ENCODE measurements at regions not wholly inside any gene's neighbourhood (a gene's known extent, or its start where the extent isn't known, plus 50 kb on each side); places are given as distances from the start of the nearest gene placed in this dataset.

- Histone ChIP-seq H2AFZ (ENCODE audit: low read length) (no peak overlapping the region), H3K27me3 (ENCODE audit: control insufficient read depth, insufficient read depth, low read length) (no peaks in the 10 kb centered on the region), H3K9ac (ENCODE audit: insufficient read depth, low read length) (no peak overlapping the region), H3K4me2 (ENCODE audit: extremely low read depth, insufficient read depth, low read length) (no peak overlapping the region), H3K27ac (ENCODE audit: insufficient read depth, low read length) (no peak overlapping the region), H3K9me3 (ENCODE audit: control insufficient read depth, insufficient read depth, low read depth, low read length) (no peaks in the 10 kb centered on the region), H4K20me1 (ENCODE audit: control insufficient read depth, extremely low read depth, insufficient read depth, low read length) (no peaks in the 10 kb centered on the region), H3K36me3 (ENCODE audit: control insufficient read depth, insufficient read depth, low read length) (no peaks in the 10 kb centered on the region), H3K79me2 (ENCODE audit: control insufficient read depth, insufficient read depth, low read length) (no peaks in the 10 kb centered on the region), H3K4me3 (replicated peaks in 1 of 4; ENCODE audit: control extremely low read depth in 1 of 4, insufficient read depth in 1 of 4, low read depth in 3 of 4, low read length in 4 of 4) (no peak overlapping the region), H3K4me1 (ENCODE audit: control insufficient read depth, extremely low read depth, insufficient read depth, low read length) (no peaks in the 10 kb centered on the region)
- no peak for TF ChIP-seq EZH2 (IDR thresholded peaks at IDR 0.05; ENCODE audit: low read length, missing control alignments)
- TF ChIP-seq CTCF (conservative IDR thresholded peaks at IDR 0.05 in 1 of 2, IDR thresholded peaks at IDR 0.05 in 1 of 2; ENCODE audit: low read depth in 1 of 2, low read length in 2 of 2), result no peak
- no peak for DNase-seq (ENCODE audit: low read depth in 2 of 2)
Observed at GRCh38 chr2:134770702-134771101, 51.9 kb upstream of the TMEM163 start.

GRCh38 chr2:134771313-134771801, 52.6 kb upstream of the TMEM163 start:
- Histone ChIP-seq H3K4me1 (ENCODE audit: control insufficient read depth, extremely low read depth, insufficient read depth, low read length) (no peaks in the 10 kb centered on the region), H2AFZ (ENCODE audit: low read length) (no peak overlapping the region), H3K9ac (ENCODE audit: insufficient read depth, low read length) (no peak overlapping the region), H3K4me3 (replicated peaks in 1 of 4; ENCODE audit: control extremely low read depth in 1 of 4, insufficient read depth in 1 of 4, low read depth in 3 of 4, low read length in 4 of 4) (no peak overlapping the region), H3K4me2 (ENCODE audit: extremely low read depth, insufficient read depth, low read length) (no peak overlapping the region), H3K27ac (ENCODE audit: insufficient read depth, low read length) (no peak overlapping the region), H3K36me3 (ENCODE audit: control insufficient read depth, insufficient read depth, low read length) (no peaks in the 10 kb centered on the region), H4K20me1 (ENCODE audit: control insufficient read depth, extremely low read depth, insufficient read depth, low read length) (no peaks in the 10 kb centered on the region), H3K9me3 (ENCODE audit: control insufficient read depth, insufficient read depth, low read depth, low read length) (no peaks in the 10 kb centered on the region), H3K27me3 (ENCODE audit: control insufficient read depth, insufficient read depth, low read length) (no peaks in the 10 kb centered on the region), H3K79me2 (ENCODE audit: control insufficient read depth, insufficient read depth, low read length) (no peaks in the 10 kb centered on the region)
- TF ChIP-seq CTCF (conservative IDR thresholded peaks at IDR 0.05 in 1 of 2, IDR thresholded peaks at IDR 0.05 in 1 of 2; ENCODE audit: low read depth in 1 of 2, low read length in 2 of 2), result no peak
- TF ChIP-seq EZH2 (IDR thresholded peaks at IDR 0.05; ENCODE audit: low read length, missing control alignments), result no peak
- DNase-seq (ENCODE audit: low read depth in 2 of 2), result no peak

GRCh38 chr2:134772493-134773169, 53.8 kb upstream of the TMEM163 start:
- Histone ChIP-seq H3K36me3 (ENCODE audit: control insufficient read depth, insufficient read depth, low read length) (no peaks in the 10 kb centered on the region), H3K4me3 (replicated peaks in 1 of 4; ENCODE audit: control extremely low read depth in 1 of 4, insufficient read depth in 1 of 4, low read depth in 3 of 4, low read length in 4 of 4) (no peak overlapping the region), H2AFZ (ENCODE audit: low read length) (no peak overlapping the region), H4K20me1 (ENCODE audit: control insufficient read depth, extremely low read depth, insufficient read depth, low read length) (no peaks in the 10 kb centered on the region), H3K79me2 (ENCODE audit: control insufficient read depth, insufficient read depth, low read length) (no peaks in the 10 kb centered on the region), H3K27me3 (ENCODE audit: control insufficient read depth, insufficient read depth, low read length) (no peaks in the 10 kb centered on the region), H3K4me1 (ENCODE audit: control insufficient read depth, extremely low read depth, insufficient read depth, low read length) (no peaks in the 10 kb centered on the region), H3K9ac (ENCODE audit: insufficient read depth, low read length) (no peak overlapping the region), H3K4me2 (ENCODE audit: extremely low read depth, insufficient read depth, low read length) (no peak overlapping the region), H3K27ac (ENCODE audit: insufficient read depth, low read length) (no peak overlapping the region), H3K9me3 (ENCODE audit: control insufficient read depth, insufficient read depth, low read depth, low read length) (no peaks in the 10 kb centered on the region)
- no peak for TF ChIP-seq CTCF (conservative IDR thresholded peaks at IDR 0.05 in 1 of 2, IDR thresholded peaks at IDR 0.05 in 1 of 2; ENCODE audit: low read depth in 1 of 2, low read length in 2 of 2)
- no peak for TF ChIP-seq EZH2 (IDR thresholded peaks at IDR 0.05; ENCODE audit: low read length, missing control alignments)
- no peak for DNase-seq (ENCODE audit: low read depth in 2 of 2)
